ENCODE measurements at regions not wholly inside any gene's neighbourhood (a gene's known extent, or its start where the extent isn't known, plus 50 kb on each side); places are given as distances from the start of the nearest gene placed in this dataset.

DNA sequence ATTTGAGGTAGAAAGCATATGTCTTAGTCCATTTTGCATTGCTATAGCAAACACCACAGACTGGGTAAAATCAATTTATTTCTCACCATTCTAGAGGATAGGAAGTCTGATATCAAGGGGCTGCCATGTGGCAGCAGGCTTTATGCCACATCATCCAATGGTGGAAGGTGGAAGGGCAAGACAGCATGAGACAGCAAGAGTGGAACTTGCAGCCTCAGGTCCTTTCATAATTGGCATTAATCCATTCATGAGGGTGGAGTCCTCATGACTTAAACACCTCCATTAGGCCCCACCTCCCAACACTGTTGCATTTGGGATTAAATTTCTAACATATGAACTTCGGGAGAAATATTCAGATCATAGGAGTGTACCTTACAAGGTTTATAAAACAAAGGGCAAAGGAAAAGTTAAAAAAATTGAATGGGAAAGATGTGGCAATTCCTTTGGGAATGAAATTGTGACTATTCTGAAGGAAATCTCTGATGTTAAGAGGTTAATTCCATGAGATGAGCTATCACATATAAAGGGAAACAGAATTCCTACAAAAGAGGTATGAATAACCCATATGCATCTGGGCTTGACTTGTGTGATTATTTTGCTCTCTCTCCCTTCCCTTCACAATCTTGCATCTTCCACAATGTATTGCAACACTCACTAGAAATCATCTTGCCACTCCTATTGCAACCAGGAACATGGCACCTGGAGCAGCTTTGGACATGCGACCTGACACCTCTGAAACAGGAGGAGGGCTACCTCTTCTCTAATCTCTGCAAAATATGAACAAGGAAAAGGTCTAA, 507.8 kb downstream of the EPHA4 start:
- TF ChIP-seq EZH2 (IDR thresholded peaks at IDR 0.05; ENCODE audit: low read length, unreplicated experiment), result no peak
- TF ChIP-seq, protein P1, sequence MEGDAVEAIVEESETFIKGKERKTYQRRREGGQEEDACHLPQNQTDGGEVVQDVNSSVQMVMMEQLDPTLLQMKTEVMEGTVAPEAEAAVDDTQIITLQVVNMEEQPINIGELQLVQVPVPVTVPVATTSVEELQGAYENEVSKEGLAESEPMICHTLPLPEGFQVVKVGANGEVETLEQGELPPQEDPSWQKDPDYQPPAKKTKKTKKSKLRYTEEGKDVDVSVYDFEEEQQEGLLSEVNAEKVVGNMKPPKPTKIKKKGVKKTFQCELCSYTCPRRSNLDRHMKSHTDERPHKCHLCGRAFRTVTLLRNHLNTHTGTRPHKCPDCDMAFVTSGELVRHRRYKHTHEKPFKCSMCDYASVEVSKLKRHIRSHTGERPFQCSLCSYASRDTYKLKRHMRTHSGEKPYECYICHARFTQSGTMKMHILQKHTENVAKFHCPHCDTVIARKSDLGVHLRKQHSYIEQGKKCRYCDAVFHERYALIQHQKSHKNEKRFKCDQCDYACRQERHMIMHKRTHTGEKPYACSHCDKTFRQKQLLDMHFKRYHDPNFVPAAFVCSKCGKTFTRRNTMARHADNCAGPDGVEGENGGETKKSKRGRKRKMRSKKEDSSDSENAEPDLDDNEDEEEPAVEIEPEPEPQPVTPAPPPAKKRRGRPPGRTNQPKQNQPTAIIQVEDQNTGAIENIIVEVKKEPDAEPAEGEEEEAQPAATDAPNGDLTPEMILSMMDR (conservative IDR thresholded peaks at IDR 0.05; ENCODE audit: low read depth, low read length), result no peak
